BLaER1 (cell line): ENCODE measurements at regions not wholly inside any gene's neighbourhood (a gene's known extent, or its start where the extent isn't known, plus 50 kb on each side); places are given as distances from the start of the nearest gene placed in this dataset.

Source experiments
- H3K27ac ChIP-seq: shearing (Covaris generic); formaldehyde crosslinking; 2 replicates; pipeline ENCODE4 v1.8.1; 2022
- H3K27me3 ChIP-seq: shearing (Covaris generic); formaldehyde crosslinking; 2 replicates; pipeline ENCODE4 v1.8.1; 2022
- H3K36me3 ChIP-seq: shearing (Covaris generic); formaldehyde crosslinking; 2 replicates; pipeline ENCODE4 v1.8.1; 2022
- H3K4me1 ChIP-seq: shearing (Covaris generic); formaldehyde crosslinking; 2 replicates; pipeline ENCODE4 v1.8.1; 2022
- H3K4me2 ChIP-seq: shearing (Covaris generic); formaldehyde crosslinking; 2 replicates; pipeline ENCODE4 v1.8.1; 2022
- H3K4me3 ChIP-seq: shearing (Covaris generic); formaldehyde crosslinking; 2 replicates; pipeline ENCODE4 v1.8.1; 2022
- H3K9ac ChIP-seq: shearing (Covaris generic); formaldehyde crosslinking; 2 replicates; pipeline ENCODE4 v1.8.1; 2022
- H3K9me3 ChIP-seq: shearing (Covaris generic); formaldehyde crosslinking; 2 replicates; pipeline ENCODE4 v1.8.1; 2022
- H4K20me1 ChIP-seq: shearing (Covaris generic); formaldehyde crosslinking; 2 replicates; pipeline ENCODE4 v1.8.1; 2022
- Cebpa-rat ChIP-seq: shearing (Covaris generic); IDR thresholded peaks from 2 replicates; pipeline ENCODE4 v1.8.1; 2022

DNA sequence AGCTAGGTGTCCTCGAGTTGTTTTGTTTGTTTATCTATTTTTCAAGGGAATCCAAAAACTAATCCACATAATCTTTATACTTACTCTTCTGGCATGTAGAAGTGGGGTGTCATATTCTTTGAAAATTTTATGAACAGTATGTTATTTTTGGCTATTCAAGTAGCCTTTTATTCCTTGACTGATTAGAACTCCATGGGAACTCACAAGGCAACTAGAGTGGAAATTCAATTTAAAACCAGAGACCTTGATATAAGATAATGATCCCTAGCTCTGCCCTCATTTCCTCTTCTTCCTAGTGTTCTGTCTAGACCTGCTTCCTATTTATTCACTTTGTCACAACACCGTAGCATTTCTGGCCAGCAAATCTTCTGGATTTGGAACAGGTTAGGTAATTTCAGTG lies 1123.7 kb upstream of the C9orf72 start:
- H3K9me3 ChIP-seq: peaks cover 11% of the 10 kb centered on the region
- H3K9ac ChIP-seq: no peak overlapping the region
- H4K20me1 ChIP-seq: no peaks in the 10 kb centered on the region
- no peak overlapping the region for H3K4me3 ChIP-seq
- no peak overlapping the region for H3K4me2 ChIP-seq
- no peaks in the 10 kb centered on the region for H3K27me3 ChIP-seq
- H3K36me3 ChIP-seq: no peaks in the 10 kb centered on the region
- H3K27ac ChIP-seq: no peak overlapping the region
- no peak for TF ChIP-seq Cebpa-rat
- no peaks in the 10 kb centered on the region for H3K4me1 ChIP-seq

DNA sequence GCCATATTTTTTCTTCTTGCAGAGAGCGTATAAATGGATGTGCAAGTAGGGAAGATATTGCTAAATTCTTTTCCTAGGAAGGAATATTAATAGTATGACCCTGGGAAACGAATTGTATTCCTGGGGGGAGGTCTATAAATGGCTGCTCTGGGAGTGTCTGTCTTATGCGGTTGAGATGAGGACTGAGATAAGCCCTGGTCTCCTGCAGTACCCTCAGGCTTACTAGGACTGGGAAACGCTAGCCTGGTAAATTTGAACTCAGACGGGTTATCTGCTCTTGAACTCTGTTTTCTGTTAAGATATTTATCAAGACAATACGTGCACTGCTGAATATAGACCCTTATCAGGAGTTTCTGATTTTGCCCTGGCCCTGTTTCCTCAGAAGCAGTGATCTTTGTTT lies 1126.4 kb upstream of the C9orf72 start:
- H4K20me1 ChIP-seq: no peaks in the 10 kb centered on the region
- H3K9ac ChIP-seq: no peak overlapping the region
- no peak overlapping the region for H3K27ac ChIP-seq
- TF ChIP-seq Cebpa-rat: no peak
- no peaks in the 10 kb centered on the region for H3K27me3 ChIP-seq
- H3K9me3 ChIP-seq: peaks cover 11% of the 10 kb centered on the region
- H3K4me1 ChIP-seq: no peaks in the 10 kb centered on the region
- H3K4me2 ChIP-seq: no peak overlapping the region
- no peaks in the 10 kb centered on the region for H3K36me3 ChIP-seq
- no peak overlapping the region for H3K4me3 ChIP-seq

DNA sequence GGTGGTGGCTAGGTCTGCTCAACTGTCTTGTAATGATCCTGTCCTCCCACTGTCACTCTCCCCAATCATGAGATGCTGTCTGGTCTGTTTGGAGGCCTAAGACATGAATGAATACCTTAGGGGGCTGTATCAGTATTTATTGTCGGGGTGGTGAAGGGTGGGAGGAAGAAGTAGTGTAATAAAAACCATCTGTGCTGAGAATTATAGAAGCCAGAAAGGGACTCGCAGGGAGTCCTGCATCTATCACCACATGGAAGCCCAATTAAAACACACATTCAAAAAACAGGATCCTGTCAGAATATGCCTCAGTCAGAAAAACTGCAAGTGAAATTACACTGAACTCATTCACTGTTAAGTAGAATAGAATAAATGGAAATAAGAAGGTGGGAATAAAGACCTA lies 1134.3 kb upstream of the C9orf72 start:
- H3K4me2 ChIP-seq: no peak overlapping the region
- no peak overlapping the region for H3K27ac ChIP-seq
- no peaks in the 10 kb centered on the region for H4K20me1 ChIP-seq
- H3K36me3 ChIP-seq: no peaks in the 10 kb centered on the region
- H3K4me3 ChIP-seq: no peak overlapping the region
- no peaks in the 10 kb centered on the region for H3K27me3 ChIP-seq
- no peaks in the 10 kb centered on the region for H3K9me3 ChIP-seq
- no peak for TF ChIP-seq Cebpa-rat
- H3K9ac ChIP-seq: no peak overlapping the region
- no peaks in the 10 kb centered on the region for H3K4me1 ChIP-seq

DNA sequence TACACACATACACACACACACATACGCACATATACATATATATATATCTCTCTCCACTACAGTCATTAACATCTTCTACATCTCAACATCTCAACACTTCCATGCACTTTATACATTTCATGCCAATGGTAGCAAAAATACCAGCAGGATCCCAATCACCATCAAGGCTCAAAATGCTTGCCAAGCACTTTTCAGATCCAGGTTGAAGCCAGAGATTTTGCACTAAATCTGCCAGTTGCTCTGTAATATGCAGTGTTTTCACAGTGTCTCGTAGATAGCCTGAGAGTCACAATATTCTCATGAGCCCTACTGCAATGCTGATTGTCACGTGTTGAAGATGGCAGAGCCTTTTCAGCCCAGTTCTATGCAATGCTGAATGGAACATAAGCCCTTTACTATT lies 1140.9 kb upstream of the C9orf72 start:
- Histone ChIP-seq H3K27me3 (no peaks in the 10 kb centered on the region), H3K4me1 (no peaks in the 10 kb centered on the region), H3K4me2 (no peak overlapping the region), H3K9me3 (no peaks in the 10 kb centered on the region), H3K27ac (no peak overlapping the region), H4K20me1 (no peaks in the 10 kb centered on the region), H3K4me3 (no peak overlapping the region), H3K36me3 (no peaks in the 10 kb centered on the region), H3K9ac (no peak overlapping the region)
- TF ChIP-seq Cebpa-rat: no peak

DNA sequence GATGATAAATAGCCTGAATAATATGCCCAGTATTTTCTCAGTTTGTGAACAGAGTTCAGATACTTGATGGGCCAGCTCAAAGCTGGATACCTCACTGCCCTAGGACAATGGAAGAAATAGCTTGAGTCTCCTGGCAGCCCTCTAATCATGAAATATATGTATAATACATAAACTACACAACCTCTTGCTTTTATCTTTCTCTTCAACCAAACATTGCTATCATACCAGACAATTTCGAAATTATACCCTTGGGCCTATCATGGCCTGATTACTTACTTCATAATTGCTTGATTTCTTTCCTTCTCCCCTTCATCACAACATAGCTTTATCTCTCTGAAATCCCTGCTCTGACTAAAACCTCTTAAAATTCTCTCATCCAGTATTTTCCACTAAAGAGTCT lies 1144.9 kb upstream of the C9orf72 start:
- no peaks in the 10 kb centered on the region for H3K9me3 ChIP-seq
- H3K9ac ChIP-seq: no peak overlapping the region
- no peak overlapping the region for H3K4me2 ChIP-seq
- no peak for TF ChIP-seq Cebpa-rat
- H3K4me3 ChIP-seq: no peak overlapping the region
- no peaks in the 10 kb centered on the region for H3K4me1 ChIP-seq
- no peaks in the 10 kb centered on the region for H4K20me1 ChIP-seq
- H3K27ac ChIP-seq: no peak overlapping the region
- H3K27me3 ChIP-seq: no peaks in the 10 kb centered on the region
- H3K36me3 ChIP-seq: no peaks in the 10 kb centered on the region

DNA sequence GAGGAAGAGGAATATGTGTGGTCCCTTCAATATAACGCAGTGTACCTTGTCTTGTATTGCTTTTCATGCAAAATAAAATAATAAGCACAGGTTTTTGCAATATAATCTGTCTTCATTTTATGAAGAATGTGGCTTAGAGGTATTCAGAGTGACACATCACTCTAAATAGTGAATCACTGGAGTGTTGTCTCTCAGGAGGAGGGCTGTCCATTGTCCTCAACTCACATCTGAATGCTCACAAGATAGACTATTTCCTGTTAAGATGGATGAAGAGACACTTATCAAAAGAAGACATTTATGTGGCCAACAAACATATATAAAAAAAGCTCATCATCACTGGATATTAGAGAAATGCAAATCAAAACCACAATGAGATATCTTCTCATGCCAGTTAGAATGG lies 1147.5 kb upstream of the C9orf72 start:
- Histone ChIP-seq H3K4me1 (no peaks in the 10 kb centered on the region), H3K9ac (no peak overlapping the region), H3K27me3 (no peaks in the 10 kb centered on the region), H3K9me3 (no peaks in the 10 kb centered on the region), H4K20me1 (no peaks in the 10 kb centered on the region), H3K4me2 (no peak overlapping the region), H3K36me3 (no peaks in the 10 kb centered on the region), H3K27ac (no peak overlapping the region), H3K4me3 (no peak overlapping the region)
- TF ChIP-seq Cebpa-rat: no peak

DNA sequence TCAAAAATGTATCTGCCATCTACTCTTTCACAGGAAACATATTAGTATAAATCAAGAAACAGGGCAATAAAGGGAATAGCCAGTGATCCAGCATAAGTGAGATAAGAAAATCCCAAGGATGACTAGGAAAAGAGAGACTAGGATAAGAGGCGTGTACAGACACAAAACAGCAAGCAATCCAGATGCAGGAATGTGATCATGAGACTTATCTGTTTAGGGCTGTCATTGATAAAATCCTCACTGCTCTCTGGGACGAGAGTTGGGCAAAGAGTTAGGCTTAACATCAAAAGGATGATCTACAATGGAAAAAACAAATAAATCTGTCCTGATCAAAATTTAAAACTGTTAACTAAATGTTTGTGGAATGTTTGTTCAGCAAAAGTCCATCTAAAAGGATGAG lies 1156.8 kb upstream of the C9orf72 start:
- H3K4me2 ChIP-seq: no peak overlapping the region
- no peaks in the 10 kb centered on the region for H3K4me1 ChIP-seq
- H3K4me3 ChIP-seq: no peak overlapping the region
- no peaks in the 10 kb centered on the region for H4K20me1 ChIP-seq
- no peak for TF ChIP-seq Cebpa-rat
- no peaks in the 10 kb centered on the region for H3K9me3 ChIP-seq
- no peaks in the 10 kb centered on the region for H3K36me3 ChIP-seq
- H3K9ac ChIP-seq: no peak overlapping the region
- no peak overlapping the region for H3K27ac ChIP-seq
- H3K27me3 ChIP-seq: no peaks in the 10 kb centered on the region

DNA sequence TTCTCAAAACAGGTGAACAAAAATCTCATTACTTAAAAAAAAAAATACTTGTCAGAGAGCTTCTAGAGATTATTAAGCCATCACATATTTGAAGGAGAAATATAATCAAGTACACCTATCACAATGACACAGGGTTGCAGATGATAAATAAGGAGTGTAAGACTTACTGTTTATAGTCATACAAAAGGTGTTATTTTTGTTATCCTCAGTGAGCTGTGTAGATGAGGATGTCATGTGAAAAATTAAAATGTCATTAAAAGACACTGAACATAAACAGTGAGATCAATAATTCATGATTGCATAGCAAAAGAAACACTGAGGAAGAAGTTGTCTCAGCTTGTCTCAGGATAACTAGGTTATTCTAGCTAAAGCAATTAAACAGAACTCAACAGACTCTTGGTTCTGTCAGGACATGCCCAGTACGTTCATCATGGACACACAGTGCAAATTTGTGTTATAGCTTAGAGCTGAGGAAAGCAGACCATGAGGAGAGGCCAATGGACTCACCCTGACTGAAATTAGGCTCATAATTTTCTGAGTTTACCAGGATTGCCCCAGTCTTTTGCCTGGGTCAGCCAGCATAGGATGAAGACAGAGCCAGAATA lies 1162.6 kb upstream of the C9orf72 start:
- Histone ChIP-seq H3K4me1 (no peaks in the 10 kb centered on the region), H3K27ac (no peak overlapping the region), H3K36me3 (no peaks in the 10 kb centered on the region), H3K4me3 (no peak overlapping the region), H3K4me2 (no peak overlapping the region), H3K9ac (no peak overlapping the region), H4K20me1 (no peaks in the 10 kb centered on the region), H3K9me3 (no peaks in the 10 kb centered on the region), H3K27me3 (no peaks in the 10 kb centered on the region)
- no peak for TF ChIP-seq Cebpa-rat

DNA sequence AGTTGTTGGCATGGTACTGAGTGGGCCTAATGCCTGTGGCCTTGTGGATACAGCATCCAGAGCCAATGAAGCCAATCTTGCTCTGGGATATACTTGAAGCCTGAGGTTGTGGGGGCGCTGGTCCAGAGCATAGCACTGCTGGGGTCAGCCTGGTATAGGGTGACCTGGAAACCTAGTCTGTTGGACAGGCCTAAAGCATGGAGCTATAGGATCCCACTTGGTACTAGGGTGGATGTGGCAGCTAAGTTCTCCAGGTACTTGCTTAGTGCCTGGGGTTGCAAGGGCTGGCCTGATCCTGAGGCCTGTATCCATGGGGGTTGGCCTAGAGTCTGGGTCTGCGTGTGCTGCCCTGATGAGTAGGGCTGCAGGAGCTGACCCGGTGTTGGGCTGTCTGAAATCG lies 1168.2 kb upstream of the C9orf72 start:
- no peak for TF ChIP-seq Cebpa-rat
- Histone ChIP-seq H3K36me3 (no peaks in the 10 kb centered on the region), H3K9me3 (peaks cover 2% of the 10 kb centered on the region; the same call in 1 of the 2 replicates), H3K4me3 (no peak overlapping the region), H3K9ac (no peak overlapping the region), H3K27me3 (no peaks in the 10 kb centered on the region), H3K4me2 (no peak overlapping the region), H3K4me1 (no peaks in the 10 kb centered on the region), H3K27ac (no peak overlapping the region), H4K20me1 (no peaks in the 10 kb centered on the region)

DNA sequence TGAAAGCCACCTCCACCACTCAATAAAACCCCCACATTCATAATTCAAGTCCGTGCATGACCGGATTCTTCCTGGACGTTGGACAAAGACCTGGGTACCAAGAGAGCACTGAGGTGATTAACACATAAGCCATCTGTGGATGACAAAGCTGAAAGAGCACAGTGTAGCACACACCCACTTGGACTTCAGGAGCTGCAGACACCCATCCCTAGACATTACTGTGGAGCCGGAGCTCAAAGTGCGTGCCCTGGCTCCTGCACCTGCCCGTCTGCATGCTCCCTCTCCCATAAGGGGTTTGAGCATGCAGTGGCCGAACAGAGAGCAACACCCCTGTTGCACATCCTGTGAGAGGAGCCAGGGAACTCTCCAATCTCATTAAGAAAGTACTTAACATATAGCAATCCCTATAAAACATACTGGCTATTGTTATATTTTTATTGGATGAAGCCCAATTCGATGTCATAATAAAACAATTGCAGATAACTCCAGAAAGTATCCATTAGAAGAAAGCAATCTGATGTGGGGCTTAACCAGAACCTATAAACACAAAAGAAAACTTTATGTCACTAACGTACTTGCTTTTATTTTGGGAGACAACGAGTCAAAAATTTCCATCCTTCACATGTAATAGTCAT lies 1174.2 kb upstream of the C9orf72 start:
- H3K4me3 ChIP-seq: no peak overlapping the region
- no peaks in the 10 kb centered on the region for H4K20me1 ChIP-seq
- H3K4me2 ChIP-seq: no peak overlapping the region
- no peak overlapping the region for H3K27ac ChIP-seq
- no peak overlapping the region for H3K9ac ChIP-seq
- peaks cover 2% of the 10 kb centered on the region; the same call in 1 of the 2 replicates for H3K9me3 ChIP-seq
- no peaks in the 10 kb centered on the region for H3K27me3 ChIP-seq
- no peaks in the 10 kb centered on the region for H3K4me1 ChIP-seq
- no peaks in the 10 kb centered on the region for H3K36me3 ChIP-seq
- no peak for TF ChIP-seq Cebpa-rat

DNA sequence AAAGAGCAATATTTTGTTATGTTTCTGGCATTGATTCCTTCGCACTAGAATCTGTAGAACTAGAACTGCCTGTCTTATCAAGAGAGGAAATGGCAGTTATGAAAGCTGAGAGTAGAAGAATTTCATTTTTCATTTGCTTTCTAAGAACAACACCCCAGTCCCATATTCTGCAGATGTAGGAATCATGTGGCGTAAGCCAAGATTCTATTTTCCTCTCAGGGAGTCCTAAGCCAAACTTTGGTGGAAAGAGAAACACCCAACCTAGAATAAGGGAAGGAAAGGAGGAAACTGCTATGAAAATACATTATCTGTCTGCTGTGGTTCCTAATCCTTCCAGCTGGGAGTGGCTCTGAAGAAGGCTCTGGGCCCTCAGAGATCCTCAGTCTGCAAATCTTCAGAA lies 1176.9 kb upstream of the C9orf72 start:
- no peak for TF ChIP-seq Cebpa-rat
- H3K27ac ChIP-seq: no peak overlapping the region
- H3K36me3 ChIP-seq: no peaks in the 10 kb centered on the region
- no peak overlapping the region for H3K9ac ChIP-seq
- no peaks in the 10 kb centered on the region for H4K20me1 ChIP-seq
- no peaks in the 10 kb centered on the region for H3K9me3 ChIP-seq
- no peak overlapping the region for H3K4me2 ChIP-seq
- no peaks in the 10 kb centered on the region for H3K27me3 ChIP-seq
- H3K4me3 ChIP-seq: no peak overlapping the region
- H3K4me1 ChIP-seq: no peaks in the 10 kb centered on the region
